ENCODE measurements at regions not wholly inside any gene's neighbourhood (a gene's known extent, or its start where the extent isn't known, plus 50 kb on each side); places are given as distances from the start of the nearest gene placed in this dataset.
A peak's percentile ranks its signal among the peaks of the same experiment; 100 is the strongest.

DNA sequence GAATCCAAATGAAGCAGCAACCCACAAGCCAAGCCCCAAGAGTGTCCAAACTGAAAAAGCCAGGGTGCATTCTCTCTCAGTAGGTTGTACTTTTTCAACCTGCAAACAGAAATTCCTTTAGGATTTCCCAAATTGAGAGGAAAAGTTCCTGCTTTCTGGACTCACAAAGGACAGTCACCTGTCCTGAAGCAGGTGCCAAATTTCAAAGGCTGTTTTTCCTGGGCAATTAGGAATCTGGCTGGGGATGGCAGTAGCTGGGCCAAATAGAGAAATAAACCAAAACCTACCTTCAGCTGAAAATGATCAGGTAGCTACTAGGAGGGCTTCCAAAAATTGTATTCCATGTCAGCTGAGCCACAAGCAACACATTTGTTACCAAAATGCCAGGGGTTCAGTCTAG, 83.1 kb upstream of the TP63 start:
- H2AFZ ChIP-seq (ENCODE audit: low read length): no peak overlapping the region
- no peaks in the 10 kb centered on the region for H3K27me3 ChIP-seq (ENCODE audit: control insufficient read depth, insufficient read depth, low read length)
- H3K27ac ChIP-seq (ENCODE audit: insufficient read depth, low read length): no peak overlapping the region
- H3K4me1 ChIP-seq (ENCODE audit: control insufficient read depth, extremely low read depth, insufficient read depth, low read length): no peaks in the 10 kb centered on the region
- no peak overlapping the region for H3K9ac ChIP-seq (ENCODE audit: insufficient read depth, low read length)
- no peaks in the 10 kb centered on the region for H3K9me3 ChIP-seq (ENCODE audit: control insufficient read depth, insufficient read depth, low read depth, low read length)
- H3K4me2 ChIP-seq (ENCODE audit: extremely low read depth, insufficient read depth, low read length): no peak overlapping the region
- H3K79me2 ChIP-seq (ENCODE audit: control insufficient read depth, insufficient read depth, low read length): no peaks in the 10 kb centered on the region
- no peaks in the 10 kb centered on the region for H3K36me3 ChIP-seq (ENCODE audit: control insufficient read depth, insufficient read depth, low read length)
- no peak for DNase-seq (ENCODE audit: low read depth in 2 of 2)
- H4K20me1 ChIP-seq (ENCODE audit: control insufficient read depth, extremely low read depth, insufficient read depth, low read length): no peaks in the 10 kb centered on the region
- TF ChIP-seq EZH2 (IDR thresholded peaks at IDR 0.05; ENCODE audit: low read length, missing control alignments): no peak
- TF ChIP-seq, protein P1, sequence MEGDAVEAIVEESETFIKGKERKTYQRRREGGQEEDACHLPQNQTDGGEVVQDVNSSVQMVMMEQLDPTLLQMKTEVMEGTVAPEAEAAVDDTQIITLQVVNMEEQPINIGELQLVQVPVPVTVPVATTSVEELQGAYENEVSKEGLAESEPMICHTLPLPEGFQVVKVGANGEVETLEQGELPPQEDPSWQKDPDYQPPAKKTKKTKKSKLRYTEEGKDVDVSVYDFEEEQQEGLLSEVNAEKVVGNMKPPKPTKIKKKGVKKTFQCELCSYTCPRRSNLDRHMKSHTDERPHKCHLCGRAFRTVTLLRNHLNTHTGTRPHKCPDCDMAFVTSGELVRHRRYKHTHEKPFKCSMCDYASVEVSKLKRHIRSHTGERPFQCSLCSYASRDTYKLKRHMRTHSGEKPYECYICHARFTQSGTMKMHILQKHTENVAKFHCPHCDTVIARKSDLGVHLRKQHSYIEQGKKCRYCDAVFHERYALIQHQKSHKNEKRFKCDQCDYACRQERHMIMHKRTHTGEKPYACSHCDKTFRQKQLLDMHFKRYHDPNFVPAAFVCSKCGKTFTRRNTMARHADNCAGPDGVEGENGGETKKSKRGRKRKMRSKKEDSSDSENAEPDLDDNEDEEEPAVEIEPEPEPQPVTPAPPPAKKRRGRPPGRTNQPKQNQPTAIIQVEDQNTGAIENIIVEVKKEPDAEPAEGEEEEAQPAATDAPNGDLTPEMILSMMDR (conservative IDR thresholded peaks at IDR 0.05 in 1 of 2, IDR thresholded peaks at IDR 0.05 in 1 of 2; ENCODE audit: low read depth in 1 of 2, low read length in 2 of 2): no peak
- H3K4me3 ChIP-seq (replicated peaks in 1 of 4; ENCODE audit: control extremely low read depth in 1 of 4, insufficient read depth in 1 of 4, low read depth in 3 of 4, low read length in 4 of 4): no peak overlapping the region

DNA sequence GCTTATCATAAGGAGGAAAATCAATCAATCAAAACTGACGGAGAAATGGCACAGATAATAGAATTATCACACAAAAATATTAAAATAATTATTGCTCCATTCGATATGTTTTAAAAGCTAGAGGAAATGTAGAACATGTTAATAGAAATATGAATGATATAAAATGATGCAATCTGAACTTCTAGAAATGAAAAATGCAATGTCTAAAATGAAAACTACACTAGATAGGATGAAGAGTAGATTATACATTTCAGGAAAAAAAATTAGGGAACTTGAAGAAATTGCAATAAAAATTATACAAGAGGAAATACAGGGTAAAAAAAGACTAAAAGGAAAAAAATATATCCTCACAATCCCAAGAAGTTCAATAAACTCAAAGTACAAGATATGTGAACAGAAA, 80.2 kb upstream of the TP63 start:
- no peaks in the 10 kb centered on the region for H4K20me1 ChIP-seq (ENCODE audit: control insufficient read depth, extremely low read depth, insufficient read depth, low read length)
- H3K9ac ChIP-seq (ENCODE audit: insufficient read depth, low read length): no peak overlapping the region
- no peaks in the 10 kb centered on the region for H3K36me3 ChIP-seq (ENCODE audit: control insufficient read depth, insufficient read depth, low read length)
- H3K4me2 ChIP-seq (ENCODE audit: extremely low read depth, insufficient read depth, low read length): no peak overlapping the region
- DNase-seq (ENCODE audit: low read depth in 2 of 2): peak in 1 of 2 donors; percentile 1
- TF ChIP-seq, protein P1 (conservative IDR thresholded peaks at IDR 0.05 in 1 of 2, IDR thresholded peaks at IDR 0.05 in 1 of 2; ENCODE audit: low read depth in 1 of 2, low read length in 2 of 2): no peak
- no peak overlapping the region for H3K4me3 ChIP-seq (replicated peaks in 1 of 4; ENCODE audit: control extremely low read depth in 1 of 4, insufficient read depth in 1 of 4, low read depth in 3 of 4, low read length in 4 of 4)
- no peaks in the 10 kb centered on the region for H3K9me3 ChIP-seq (ENCODE audit: control insufficient read depth, insufficient read depth, low read depth, low read length)
- no peaks in the 10 kb centered on the region for H3K4me1 ChIP-seq (ENCODE audit: control insufficient read depth, extremely low read depth, insufficient read depth, low read length)
- no peaks in the 10 kb centered on the region for H3K27me3 ChIP-seq (ENCODE audit: control insufficient read depth, insufficient read depth, low read length)
- H3K79me2 ChIP-seq (ENCODE audit: control insufficient read depth, insufficient read depth, low read length): no peaks in the 10 kb centered on the region
- H2AFZ ChIP-seq (ENCODE audit: low read length): no peak overlapping the region
- no peak overlapping the region for H3K27ac ChIP-seq (ENCODE audit: insufficient read depth, low read length)

DNA sequence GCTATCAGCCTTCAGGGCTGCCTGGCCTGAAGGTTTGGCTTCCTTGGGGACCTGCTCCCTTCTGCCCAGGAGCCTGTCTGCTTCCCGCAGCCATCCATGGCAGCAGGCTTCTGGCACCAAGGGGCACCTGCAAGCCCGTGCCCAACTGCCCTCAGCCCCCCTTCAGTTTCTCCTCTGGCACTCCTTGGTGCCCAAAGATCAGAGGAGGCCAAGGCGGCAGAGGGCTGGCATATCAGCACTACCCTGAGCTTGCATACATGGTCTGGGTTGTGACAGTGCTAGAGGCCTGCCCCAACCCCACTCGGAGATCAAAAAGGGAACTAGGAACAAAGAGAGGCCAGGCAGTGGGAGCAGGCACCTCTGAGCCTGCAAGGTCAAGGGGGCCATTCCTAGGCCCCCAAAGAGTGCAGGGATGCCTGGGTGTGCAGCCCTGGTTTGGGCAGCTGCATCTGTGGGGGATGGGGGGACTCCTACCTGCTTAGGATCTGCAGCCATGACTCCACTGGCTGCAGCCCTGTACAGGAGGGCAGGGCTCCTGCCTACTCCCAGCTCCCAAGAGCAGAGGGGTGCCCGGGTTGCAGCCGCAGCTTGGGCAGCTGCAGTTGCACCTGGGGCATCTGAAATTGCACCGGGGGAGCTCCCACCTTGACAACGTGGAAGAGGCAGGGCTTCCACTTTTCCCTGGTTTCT, 76.2 kb upstream of the TP63 start:
- Histone ChIP-seq H3K4me1 (ENCODE audit: control insufficient read depth, extremely low read depth, insufficient read depth, low read length) (no peaks in the 10 kb centered on the region), H4K20me1 (ENCODE audit: control insufficient read depth, extremely low read depth, insufficient read depth, low read length) (no peaks in the 10 kb centered on the region), H3K4me3 (replicated peaks in 1 of 4; ENCODE audit: control extremely low read depth in 1 of 4, insufficient read depth in 1 of 4, low read depth in 3 of 4, low read length in 4 of 4) (no peak overlapping the region), H3K9me3 (ENCODE audit: control insufficient read depth, insufficient read depth, low read depth, low read length) (no peaks in the 10 kb centered on the region), H3K27me3 (ENCODE audit: control insufficient read depth, insufficient read depth, low read length) (no peaks in the 10 kb centered on the region), H3K27ac (ENCODE audit: insufficient read depth, low read length) (no peak overlapping the region), H3K79me2 (ENCODE audit: control insufficient read depth, insufficient read depth, low read length) (no peaks in the 10 kb centered on the region), H3K4me2 (ENCODE audit: extremely low read depth, insufficient read depth, low read length) (no peak overlapping the region), H3K9ac (ENCODE audit: insufficient read depth, low read length) (no peak overlapping the region), H2AFZ (ENCODE audit: low read length) (no peak overlapping the region), H3K36me3 (ENCODE audit: control insufficient read depth, insufficient read depth, low read length) (no peaks in the 10 kb centered on the region)
- TF ChIP-seq, protein P1 (conservative IDR thresholded peaks at IDR 0.05 in 1 of 2, IDR thresholded peaks at IDR 0.05 in 1 of 2; ENCODE audit: low read depth in 1 of 2, low read length in 2 of 2): no peak
- no peak for TF ChIP-seq EZH2 (IDR thresholded peaks at IDR 0.05; ENCODE audit: low read length, missing control alignments)
- DNase-seq (ENCODE audit: low read depth in 2 of 2): no peak
